Renal pelvis (tissue), 1 donor: ENCODE measurements at regions not wholly inside any gene's neighbourhood (a gene's known extent, or its start where the extent isn't known, plus 50 kb on each side); places are given as distances from the start of the nearest gene placed in this dataset.

ENCODE experiments used
- DNase-seq: peaks from one replicate; pipeline ENCODE4 v3.0.0-alpha.2; 2013

GRCh38 chr7:50962962-50963374, 180.3 kb upstream of the GRB10 start:
- no peak for DNase-seq

- no peak for DNase-seq
Observed at GRCh38 chr7:50962281-50962883, 179.7 kb upstream of the GRB10 start.

GRCh38 chr7:50960621-50961310, 178.1 kb upstream of the GRB10 start:
- no peak for DNase-seq

GRCh38 chr7:50959991-50960390, 177.3 kb upstream of the GRB10 start:
- no peak for DNase-seq

- DNase-seq, result no peak
Observed at GRCh38 chr7:50959560-50959959, 176.9 kb upstream of the GRB10 start.

GRCh38 chr7:50957855-50958254, 175.2 kb upstream of the GRB10 start:
- no peak for DNase-seq

- no peak for DNase-seq
Observed at GRCh38 chr7:50957431-50957830, 174.7 kb upstream of the GRB10 start.

GRCh38 chr7:50956522-50957155, 173.9 kb upstream of the GRB10 start:
- DNase-seq, result no peak

GRCh38 chr7:50954716-50955115, 172.0 kb upstream of the GRB10 start:
- DNase-seq, result no peak

- DNase-seq, result no peak
Observed at GRCh38 chr7:50954245-50954644, 171.5 kb upstream of the GRB10 start.

- no peak for DNase-seq
Observed at GRCh38 chr7:50953820-50954219, 171.1 kb upstream of the GRB10 start.

GRCh38 chr7:50953303-50953702, 170.6 kb upstream of the GRB10 start:
- DNase-seq, result no peak

GRCh38 chr7:50952544-50952943, 169.8 kb upstream of the GRB10 start:
- no peak for DNase-seq

GRCh38 chr7:50952120-50952519, 169.4 kb upstream of the GRB10 start:
- no peak for DNase-seq

GRCh38 chr7:50943482-50943881, 160.8 kb upstream of the GRB10 start:
- DNase-seq, result no peak

GRCh38 chr7:50941525-50941924, 158.8 kb upstream of the GRB10 start:
- DNase-seq, result no peak

- no peak for DNase-seq
Observed at GRCh38 chr7:50940621-50941020, 157.9 kb upstream of the GRB10 start.

GRCh38 chr7:50939021-50939420, 156.3 kb upstream of the GRB10 start:
- no peak for DNase-seq

GRCh38 chr7:50937727-50938126, 155.0 kb upstream of the GRB10 start:
- no peak for DNase-seq

- DNase-seq, result no peak
Observed at GRCh38 chr7:50926049-50926448, 143.4 kb upstream of the GRB10 start.

- DNase-seq, result no peak
Observed at GRCh38 chr7:50923476-50923875, 140.8 kb upstream of the GRB10 start.

- no peak for DNase-seq
Observed at GRCh38 chr7:50921114-50921813, 138.6 kb upstream of the GRB10 start.
